ENCODE measurements at regions not wholly inside any gene's neighbourhood (a gene's known extent, or its start where the extent isn't known, plus 50 kb on each side); places are given as distances from the start of the nearest gene placed in this dataset.
"Not testable (repeated sequence)": the region's sequence is repeated elsewhere in the genome, so short reads cannot be mapped to it uniquely, and the experiment has no call there.

DNA sequence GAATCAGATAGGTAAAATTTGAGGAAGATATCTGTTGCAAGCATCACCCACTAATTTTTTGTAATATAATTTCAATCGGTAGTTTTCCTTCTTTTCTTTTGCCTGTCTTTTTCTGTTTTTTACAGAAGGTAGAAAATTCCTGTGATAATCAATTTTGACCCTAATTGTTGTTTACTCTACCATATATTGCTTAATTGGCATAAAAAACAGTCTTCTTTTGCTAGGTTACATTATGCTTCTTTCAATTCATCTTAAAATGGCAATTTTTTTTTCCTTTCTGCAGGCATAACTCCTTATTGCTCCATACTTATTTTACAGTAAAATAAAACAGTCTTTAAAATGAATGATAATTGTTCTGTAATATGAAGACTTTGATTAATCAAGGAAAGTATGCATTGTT lies 286.2 kb upstream of the LRP1B start:
- Histone ChIP-seq H3K27ac (no peak overlapping the region), H3K4me3 (no peak overlapping the region), H3K4me1 (no peaks in the 10 kb centered on the region), H3K36me3 (no peaks in the 10 kb centered on the region), H3K9me3 (no peaks in the 10 kb centered on the region), H3K27me3 (no peaks in the 10 kb centered on the region)
- no peak for ATAC-seq
- TF ChIP-seq POLR2A (IDR thresholded peaks at IDR 0.05) (no peak), POLR2AphosphoS5 (IDR thresholded peaks at IDR 0.05) (no peak), EP300 (IDR thresholded peaks at IDR 0.05) (no peak)
- TF ChIP-seq, protein P1, sequence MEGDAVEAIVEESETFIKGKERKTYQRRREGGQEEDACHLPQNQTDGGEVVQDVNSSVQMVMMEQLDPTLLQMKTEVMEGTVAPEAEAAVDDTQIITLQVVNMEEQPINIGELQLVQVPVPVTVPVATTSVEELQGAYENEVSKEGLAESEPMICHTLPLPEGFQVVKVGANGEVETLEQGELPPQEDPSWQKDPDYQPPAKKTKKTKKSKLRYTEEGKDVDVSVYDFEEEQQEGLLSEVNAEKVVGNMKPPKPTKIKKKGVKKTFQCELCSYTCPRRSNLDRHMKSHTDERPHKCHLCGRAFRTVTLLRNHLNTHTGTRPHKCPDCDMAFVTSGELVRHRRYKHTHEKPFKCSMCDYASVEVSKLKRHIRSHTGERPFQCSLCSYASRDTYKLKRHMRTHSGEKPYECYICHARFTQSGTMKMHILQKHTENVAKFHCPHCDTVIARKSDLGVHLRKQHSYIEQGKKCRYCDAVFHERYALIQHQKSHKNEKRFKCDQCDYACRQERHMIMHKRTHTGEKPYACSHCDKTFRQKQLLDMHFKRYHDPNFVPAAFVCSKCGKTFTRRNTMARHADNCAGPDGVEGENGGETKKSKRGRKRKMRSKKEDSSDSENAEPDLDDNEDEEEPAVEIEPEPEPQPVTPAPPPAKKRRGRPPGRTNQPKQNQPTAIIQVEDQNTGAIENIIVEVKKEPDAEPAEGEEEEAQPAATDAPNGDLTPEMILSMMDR (IDR thresholded peaks at IDR 0.05) = no peak
- WGBS, 2 donors (ENCODE audit: low coverage in 1 of 2) = 90 to 100% methylated on average over 1 of the region's 1 CpG

GRCh38 chr2:142415461-142415860 lies 284.6 kb upstream of the LRP1B start:
- no peaks in the 10 kb centered on the region for H3K27me3 ChIP-seq
- WGBS, 2 donors (ENCODE audit: low coverage in 1 of 2) = 76 to 83% methylated on average over 1 to 3 of the region's 3 CpGs
- no peaks in the 10 kb centered on the region for H3K9me3 ChIP-seq
- H3K36me3 ChIP-seq = no peaks in the 10 kb centered on the region
- TF ChIP-seq POLR2A (IDR thresholded peaks at IDR 0.05) (no peak), POLR2AphosphoS5 (IDR thresholded peaks at IDR 0.05) (no peak), EP300 (IDR thresholded peaks at IDR 0.05) (no peak)
- TF ChIP-seq, protein P1 (IDR thresholded peaks at IDR 0.05) = no peak
- no peaks in the 10 kb centered on the region for H3K4me1 ChIP-seq
- ATAC-seq = no peak
- no peak overlapping the region for H3K27ac ChIP-seq
- no peak overlapping the region for H3K4me3 ChIP-seq

DNA sequence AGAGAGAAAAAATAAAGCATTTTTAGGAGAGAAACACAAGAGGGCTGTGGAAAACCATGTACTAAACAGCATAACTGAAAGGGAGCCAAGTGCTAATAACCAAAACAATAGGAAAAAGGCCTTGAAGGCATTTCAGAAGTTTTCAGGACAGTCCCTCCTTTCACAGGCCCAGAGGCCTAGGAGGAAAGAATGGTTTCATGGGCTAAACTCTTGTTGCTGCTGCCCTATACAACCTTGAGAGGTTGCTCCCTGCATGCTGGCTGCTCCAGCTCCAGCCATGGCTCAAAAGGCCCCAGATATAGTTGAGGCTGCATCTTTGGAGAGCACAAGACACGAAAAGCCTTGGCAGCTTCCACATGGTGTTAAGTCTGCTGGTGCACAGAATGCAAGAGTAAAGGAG lies 267.4 kb upstream of the LRP1B start:
- no peak for ATAC-seq

DNA sequence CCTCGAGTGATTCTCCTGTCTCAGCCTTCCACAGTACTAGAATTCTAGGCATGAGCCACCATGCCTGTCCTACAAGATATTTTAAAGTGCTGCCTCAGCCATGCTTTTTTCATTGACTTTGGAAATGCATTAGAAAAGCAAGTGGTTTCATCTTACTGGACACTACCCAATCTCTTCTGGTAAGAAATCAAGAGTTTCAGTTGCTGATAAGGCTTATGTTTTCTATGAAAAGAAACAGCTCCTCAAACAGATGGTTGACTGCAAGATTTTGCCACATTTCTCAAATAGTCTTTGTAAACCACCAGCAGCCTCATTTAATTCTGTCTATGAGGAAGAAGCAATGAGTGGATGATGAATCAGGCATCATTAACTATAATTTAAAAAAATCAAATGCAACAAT lies 264.5 kb upstream of the LRP1B start:
- Histone ChIP-seq H3K27ac (no peak overlapping the region), H3K4me3 (no peak overlapping the region), H3K27me3 (no peaks in the 10 kb centered on the region), H3K9me3 (peaks cover 0 to 10% (median 0%) of the 10 kb centered on the region in 3 donors), H3K4me1 (no peaks in the 10 kb centered on the region), H3K36me3 (no peaks in the 10 kb centered on the region)
- 64 to 83% methylated on average over 1 of the region's 1 CpG for WGBS, 2 donors (ENCODE audit: low coverage in 1 of 2)
- ATAC-seq = no peak
- TF ChIP-seq EP300 (IDR thresholded peaks at IDR 0.05) = no peak
- no peak for TF ChIP-seq POLR2AphosphoS5 (IDR thresholded peaks at IDR 0.05)
- TF ChIP-seq, protein P1 (IDR thresholded peaks at IDR 0.05) = no peak
- TF ChIP-seq POLR2A (IDR thresholded peaks at IDR 0.05) = no peak

More for the DNA sequence above, 267.4 kb upstream of the LRP1B start:
- Histone ChIP-seq H3K27me3 (no peaks in the 10 kb centered on the region), H3K36me3 (no peaks in the 10 kb centered on the region), H3K4me3 (no peak overlapping the region), H3K27ac (no peak overlapping the region), H3K9me3 (peaks cover 0 to 29% (median 0%) of the 10 kb centered on the region in 3 donors), H3K4me1 (no peaks in the 10 kb centered on the region)
- TF ChIP-seq POLR2A (IDR thresholded peaks at IDR 0.05) (no peak), EP300 (IDR thresholded peaks at IDR 0.05) (no peak), POLR2AphosphoS5 (IDR thresholded peaks at IDR 0.05) (no peak)
- TF ChIP-seq, protein P1 (IDR thresholded peaks at IDR 0.05) = no peak
- 100% methylated on average over 1 of the region's 1 CpG; no CpG with 5 or more reads in 1 of the 2 donors for WGBS, 2 donors (ENCODE audit: low coverage in 1 of 2)

DNA sequence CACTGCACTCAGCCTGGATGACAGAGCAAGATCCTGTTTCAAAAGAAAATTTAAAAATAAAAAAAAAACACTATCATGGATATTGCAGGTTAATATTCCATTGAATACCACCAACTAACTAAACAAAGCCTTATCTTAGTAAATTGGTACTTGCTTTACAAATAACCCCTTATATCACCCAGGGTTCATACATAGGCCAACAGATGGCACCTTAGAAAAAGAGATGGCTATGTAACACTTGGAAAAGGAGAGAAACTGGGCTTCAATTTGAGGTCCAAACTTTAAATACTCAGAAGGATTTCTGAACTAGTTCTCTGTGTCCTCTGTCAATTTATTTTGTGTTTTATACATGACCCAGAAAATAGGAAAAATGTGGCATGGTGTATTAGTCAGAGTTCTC lies 249.6 kb upstream of the LRP1B start:
- no peaks in the 10 kb centered on the region for H3K4me1 ChIP-seq
- H3K27me3 ChIP-seq = no peaks in the 10 kb centered on the region
- no peak for TF ChIP-seq EP300 (IDR thresholded peaks at IDR 0.05)
- no peak for TF ChIP-seq POLR2A (IDR thresholded peaks at IDR 0.05)
- TF ChIP-seq, protein P1 (IDR thresholded peaks at IDR 0.05) = no peak
- TF ChIP-seq POLR2AphosphoS5 (IDR thresholded peaks at IDR 0.05) = no peak
- H3K27ac ChIP-seq = no peak overlapping the region
- no peak for ATAC-seq
- no peaks in the 10 kb centered on the region for H3K9me3 ChIP-seq
- no peak overlapping the region for H3K4me3 ChIP-seq
- no peaks in the 10 kb centered on the region for H3K36me3 ChIP-seq

- not testable (repeated sequence) for H3K27me3 ChIP-seq, H3K9me3 ChIP-seq, H3K27ac ChIP-seq, H3K36me3 ChIP-seq, H3K4me3 ChIP-seq, ATAC-seq, H3K4me1 ChIP-seq
- 95 to 98% methylated on average over 4 of the region's 7 CpGs for WGBS, 2 donors (ENCODE audit: low coverage in 1 of 2)
Observed at GRCh38 chr2:142362069-142362468, 231.3 kb upstream of the LRP1B start.
